ENCODE measurements at regions not wholly inside any gene's neighbourhood (a gene's known extent, or its start where the extent isn't known, plus 50 kb on each side); places are given as distances from the start of the nearest gene placed in this dataset.

- no peak for DNase-seq (ENCODE audit: low spot score)
- ChIA-PET CTCF (no interaction called here), POLR2A (ENCODE audit: low non-redundant PET) (no interaction called here)
- H3K27ac ChIP-seq: no peak overlapping the region
- TF ChIP-seq, protein P1, sequence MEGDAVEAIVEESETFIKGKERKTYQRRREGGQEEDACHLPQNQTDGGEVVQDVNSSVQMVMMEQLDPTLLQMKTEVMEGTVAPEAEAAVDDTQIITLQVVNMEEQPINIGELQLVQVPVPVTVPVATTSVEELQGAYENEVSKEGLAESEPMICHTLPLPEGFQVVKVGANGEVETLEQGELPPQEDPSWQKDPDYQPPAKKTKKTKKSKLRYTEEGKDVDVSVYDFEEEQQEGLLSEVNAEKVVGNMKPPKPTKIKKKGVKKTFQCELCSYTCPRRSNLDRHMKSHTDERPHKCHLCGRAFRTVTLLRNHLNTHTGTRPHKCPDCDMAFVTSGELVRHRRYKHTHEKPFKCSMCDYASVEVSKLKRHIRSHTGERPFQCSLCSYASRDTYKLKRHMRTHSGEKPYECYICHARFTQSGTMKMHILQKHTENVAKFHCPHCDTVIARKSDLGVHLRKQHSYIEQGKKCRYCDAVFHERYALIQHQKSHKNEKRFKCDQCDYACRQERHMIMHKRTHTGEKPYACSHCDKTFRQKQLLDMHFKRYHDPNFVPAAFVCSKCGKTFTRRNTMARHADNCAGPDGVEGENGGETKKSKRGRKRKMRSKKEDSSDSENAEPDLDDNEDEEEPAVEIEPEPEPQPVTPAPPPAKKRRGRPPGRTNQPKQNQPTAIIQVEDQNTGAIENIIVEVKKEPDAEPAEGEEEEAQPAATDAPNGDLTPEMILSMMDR (conservative IDR thresholded peaks at IDR 0.05; ENCODE audit: low read depth): no peak
These were observed 71.9 kb downstream of the GTPBP8 start for GRCh38 chr3:113062705-113063104.

- no peak overlapping the region for H3K27ac ChIP-seq
- ChIA-PET CTCF (no interaction called here), POLR2A (ENCODE audit: low non-redundant PET) (no interaction called here)
- TF ChIP-seq, protein P1 (conservative IDR thresholded peaks at IDR 0.05; ENCODE audit: low read depth): no peak
- DNase-seq (ENCODE audit: low spot score): peak; percentile 21
These were observed 72.5 kb downstream of the GTPBP8 start for GRCh38 chr3:113063126-113063894.

GRCh38 chr3:113064183-113064582 lies 73.4 kb downstream of the GTPBP8 start:
- ChIA-PET CTCF (no interaction called here), POLR2A (ENCODE audit: low non-redundant PET) (no interaction called here)
- no peak for DNase-seq (ENCODE audit: low spot score)
- TF ChIP-seq, protein P1 (conservative IDR thresholded peaks at IDR 0.05; ENCODE audit: low read depth): no peak
- H3K27ac ChIP-seq: no peak overlapping the region

- ChIA-PET CTCF (interaction anchor here (0.6 kb wide), 1 partner anchor 205 kb away, joined by 5 read pairs; no protein-coding TSS in a partner anchor), POLR2A (ENCODE audit: low non-redundant PET) (no interaction called here)
- TF ChIP-seq, protein P1 (conservative IDR thresholded peaks at IDR 0.05; ENCODE audit: low read depth): no peak
These were observed 74.6 kb downstream of the GTPBP8 start for GRCh38 chr3:113065336-113065735.

DNA sequence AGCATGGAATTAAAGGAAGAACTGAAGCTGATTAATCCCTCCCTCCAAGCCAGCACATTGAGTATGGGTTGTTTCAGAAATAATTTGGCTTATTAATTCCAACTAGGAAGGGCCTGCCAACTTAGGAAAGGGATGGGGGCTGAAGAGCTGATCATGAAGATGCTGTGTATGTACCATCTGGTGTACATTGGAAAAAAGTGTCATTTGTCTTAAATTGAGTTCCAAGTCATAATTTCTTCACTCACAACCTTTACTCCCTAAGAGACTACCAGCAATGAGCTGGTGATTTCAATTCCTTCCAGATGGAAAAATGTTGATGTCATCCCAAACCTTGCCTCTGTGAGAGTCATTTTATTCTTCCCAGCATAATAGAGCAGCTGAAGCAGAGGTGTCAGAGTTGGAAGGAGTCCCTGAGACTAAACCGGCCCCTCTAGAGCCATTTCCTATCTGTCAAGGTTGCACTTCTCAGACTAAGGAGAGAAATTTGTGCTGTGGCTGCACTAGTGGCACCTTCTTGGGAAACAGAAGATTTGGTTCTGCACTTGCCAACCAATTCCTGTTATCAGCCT lies 79.4 kb downstream of the GTPBP8 start:
- H3K27ac ChIP-seq: no peak overlapping the region
- ChIA-PET CTCF (no interaction called here), POLR2A (ENCODE audit: low non-redundant PET) (no interaction called here)
- TF ChIP-seq, protein P1 (conservative IDR thresholded peaks at IDR 0.05; ENCODE audit: low read depth): no peak
- DNase-seq (ENCODE audit: low spot score): no peak

More at GRCh38 chr3:113065336-113065735, 74.6 kb downstream of the GTPBP8 start:
- H3K27ac ChIP-seq: no peak overlapping the region
- no peak for DNase-seq (ENCODE audit: low spot score)

- TF ChIP-seq, protein P1 (conservative IDR thresholded peaks at IDR 0.05; ENCODE audit: low read depth): no peak
- DNase-seq (ENCODE audit: low spot score): peak; percentile 7
- no peak overlapping the region for H3K27ac ChIP-seq
- POLR2A ChIA-PET (ENCODE audit: low non-redundant PET): no interaction called here
- CTCF ChIA-PET: no interaction called here
These were observed 79.9 kb downstream of the GTPBP8 start for GRCh38 chr3:113070681-113071113.

All from RWPE1 (cell line).